ENCODE measurements at regions not wholly inside any gene's neighbourhood (a gene's known extent, or its start where the extent isn't known, plus 50 kb on each side); places are given as distances from the start of the nearest gene placed in this dataset.

DNA sequence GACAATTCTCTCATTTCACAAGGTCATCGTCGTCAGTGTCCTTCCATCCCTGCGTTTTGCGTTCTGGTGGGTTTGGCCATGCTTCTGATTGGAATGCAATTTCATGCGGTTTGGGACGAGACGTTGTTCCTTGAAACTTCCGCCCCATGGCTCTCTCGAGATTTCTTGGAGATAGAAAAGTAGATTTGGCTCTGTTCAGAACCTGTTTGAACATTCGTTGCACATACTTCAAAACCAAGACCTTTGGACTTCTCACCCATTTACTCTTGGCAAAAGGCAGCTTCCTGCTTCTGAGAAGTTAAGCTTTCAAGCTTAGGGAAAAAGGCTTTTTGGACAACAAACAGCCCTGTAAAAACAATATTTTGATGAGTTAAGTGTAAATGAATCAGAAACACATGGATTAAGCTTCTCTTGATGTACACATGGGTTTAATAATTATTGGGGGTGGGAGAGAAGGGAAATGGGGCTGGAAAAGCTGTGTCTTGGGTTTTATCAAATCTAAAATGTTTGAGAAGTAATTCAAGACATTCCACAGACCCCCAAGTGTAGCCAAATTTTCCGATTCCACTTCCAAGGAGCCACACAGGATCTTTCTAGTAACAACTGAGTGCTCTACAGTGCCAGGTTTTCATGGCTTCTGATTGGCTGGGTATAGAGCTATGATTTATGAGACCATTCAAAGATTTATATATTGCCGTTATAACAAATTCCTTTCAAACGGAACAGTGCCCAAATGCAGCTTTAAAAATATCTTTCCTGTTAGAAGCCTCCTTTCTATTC, 467.2 kb downstream of the MED13L start:
- Histone ChIP-seq H3K9me2 (ENCODE audit: low read depth, low read length) (no peaks in the 10 kb centered on the region), H3K36me3 (ENCODE audit: insufficient read depth, low read length) (no peaks in the 10 kb centered on the region), H3K79me2 (ENCODE audit: insufficient read depth, low read length) (no peaks in the 10 kb centered on the region), H3K9me3 (ENCODE audit: low read length) (no peaks in the 10 kb centered on the region), H3F3A (ENCODE audit: insufficient read depth, low read length) (no peaks in the 10 kb centered on the region), H3K4me1 (ENCODE audit: insufficient read depth, low read length, severe bottlenecking) (no peaks in the 10 kb centered on the region), H2AFZ (ENCODE audit: low read length) (no peak overlapping the region), H3K4me3 (ENCODE audit: low read depth, low read length, poor library complexity, severe bottlenecking) (no peak overlapping the region), H3K27ac (ENCODE audit: low read depth, low read length, poor library complexity, severe bottlenecking) (no peak overlapping the region), H3K4me2 (ENCODE audit: low read length) (no peak overlapping the region), H3K9ac (ENCODE audit: low read length) (no peak overlapping the region), H3K27me3 (ENCODE audit: insufficient read depth, low read length) (no peaks in the 10 kb centered on the region), H4K20me1 (ENCODE audit: insufficient read depth, low read length) (no peaks in the 10 kb centered on the region)
- TF ChIP-seq CTCF (IDR thresholded peaks at IDR 0.05; ENCODE audit: low read length) = no peak
- TF ChIP-seq EZH2 (IDR thresholded peaks at IDR 0.05; ENCODE audit: borderline replicate concordance, low read length) = no peak

DNA sequence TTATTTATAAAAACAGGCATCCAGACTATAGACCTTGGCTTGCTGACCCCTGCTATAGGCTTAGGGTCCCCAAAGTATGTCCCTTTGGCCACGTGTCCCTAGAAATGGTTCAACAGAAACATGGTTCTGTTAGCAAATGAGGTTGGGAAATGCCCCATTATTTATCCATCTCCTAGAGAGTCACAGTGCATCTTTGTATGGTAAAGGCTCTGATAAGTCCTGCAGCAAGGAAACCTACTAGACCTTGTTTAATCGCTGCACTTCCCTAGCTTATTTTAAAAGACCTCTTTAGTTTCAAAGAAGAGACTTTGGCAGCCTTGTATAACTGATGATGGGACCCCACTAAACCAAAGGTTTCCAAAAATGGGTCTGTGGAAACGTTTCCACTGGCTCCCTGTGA, 471.5 kb downstream of the MED13L start:
- Histone ChIP-seq H3K4me2 (ENCODE audit: low read length) (no peak overlapping the region), H3K4me1 (ENCODE audit: insufficient read depth, low read length, severe bottlenecking) (no peaks in the 10 kb centered on the region), H3K36me3 (ENCODE audit: insufficient read depth, low read length) (no peaks in the 10 kb centered on the region), H2AFZ (ENCODE audit: low read length) (no peak overlapping the region), H3K27ac (ENCODE audit: low read depth, low read length, poor library complexity, severe bottlenecking) (no peak overlapping the region), H4K20me1 (ENCODE audit: insufficient read depth, low read length) (no peaks in the 10 kb centered on the region), H3K9ac (ENCODE audit: low read length) (no peak overlapping the region), H3K27me3 (ENCODE audit: insufficient read depth, low read length) (no peaks in the 10 kb centered on the region), H3K9me3 (ENCODE audit: low read length) (no peaks in the 10 kb centered on the region), H3K4me3 (ENCODE audit: low read depth, low read length, poor library complexity, severe bottlenecking) (no peak overlapping the region), H3K9me2 (ENCODE audit: low read depth, low read length) (no peaks in the 10 kb centered on the region), H3K79me2 (ENCODE audit: insufficient read depth, low read length) (no peaks in the 10 kb centered on the region), H3F3A (ENCODE audit: insufficient read depth, low read length) (no peaks in the 10 kb centered on the region)
- TF ChIP-seq CTCF (IDR thresholded peaks at IDR 0.05; ENCODE audit: low read length) (no peak), EZH2 (IDR thresholded peaks at IDR 0.05; ENCODE audit: borderline replicate concordance, low read length) (no peak)

DNA sequence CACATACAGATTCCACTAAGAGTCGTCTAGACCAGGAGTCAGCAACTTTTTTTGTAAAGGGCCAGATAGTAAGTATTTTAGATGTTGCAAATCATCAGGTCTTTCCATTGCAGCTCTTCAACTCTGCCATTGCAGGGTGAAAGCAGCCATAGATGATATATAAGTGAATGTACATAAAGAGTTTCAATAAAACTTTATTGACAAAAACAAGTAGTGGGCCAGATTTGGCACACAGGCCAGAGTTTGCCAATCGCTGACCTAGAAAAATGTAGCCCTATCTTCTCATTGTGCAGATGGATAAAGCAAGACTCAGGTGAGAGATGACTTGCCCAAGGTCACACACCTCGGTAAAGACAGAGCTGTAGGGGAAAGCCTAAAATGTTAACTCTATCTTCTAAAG, 474.7 kb downstream of the MED13L start:
- no peak for TF ChIP-seq EZH2 (IDR thresholded peaks at IDR 0.05; ENCODE audit: borderline replicate concordance, low read length)
- H3K36me3 ChIP-seq (ENCODE audit: insufficient read depth, low read length) = no peaks in the 10 kb centered on the region
- no peak overlapping the region for H3K27ac ChIP-seq (ENCODE audit: low read depth, low read length, poor library complexity, severe bottlenecking)
- H3K27me3 ChIP-seq (ENCODE audit: insufficient read depth, low read length) = no peaks in the 10 kb centered on the region
- no peaks in the 10 kb centered on the region for H3F3A ChIP-seq (ENCODE audit: insufficient read depth, low read length)
- H2AFZ ChIP-seq (ENCODE audit: low read length) = no peak overlapping the region
- no peak overlapping the region for H3K4me2 ChIP-seq (ENCODE audit: low read length)
- H3K4me3 ChIP-seq (ENCODE audit: low read depth, low read length, poor library complexity, severe bottlenecking) = no peak overlapping the region
- no peaks in the 10 kb centered on the region for H3K4me1 ChIP-seq (ENCODE audit: insufficient read depth, low read length, severe bottlenecking)
- no peaks in the 10 kb centered on the region for H4K20me1 ChIP-seq (ENCODE audit: insufficient read depth, low read length)
- no peaks in the 10 kb centered on the region for H3K9me3 ChIP-seq (ENCODE audit: low read length)
- H3K9me2 ChIP-seq (ENCODE audit: low read depth, low read length) = no peaks in the 10 kb centered on the region
- H3K9ac ChIP-seq (ENCODE audit: low read length) = no peak overlapping the region
- H3K79me2 ChIP-seq (ENCODE audit: insufficient read depth, low read length) = no peaks in the 10 kb centered on the region

DNA sequence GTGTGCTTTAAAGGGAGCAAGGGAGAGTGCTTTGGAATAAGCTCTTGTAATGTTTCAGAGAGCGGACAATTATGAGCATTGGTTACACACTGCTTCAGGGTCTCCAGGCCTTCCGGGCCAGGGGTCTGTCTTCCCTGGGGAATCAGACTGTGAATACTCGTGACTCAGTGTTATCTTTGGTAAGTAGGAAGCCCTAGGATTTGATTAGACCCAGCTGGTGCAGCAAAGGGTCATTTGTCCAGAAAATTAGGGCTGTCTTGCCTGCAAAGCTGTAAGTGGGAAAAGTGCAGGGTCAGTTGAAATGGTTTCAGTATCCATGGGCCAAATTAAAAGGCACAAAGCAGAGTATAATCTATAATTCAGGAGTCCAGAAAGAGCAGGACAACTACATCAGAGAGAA, 475.6 kb downstream of the MED13L start:
- no peak overlapping the region for H2AFZ ChIP-seq (ENCODE audit: low read length)
- H3K4me2 ChIP-seq (ENCODE audit: low read length) = no peak overlapping the region
- no peaks in the 10 kb centered on the region for H4K20me1 ChIP-seq (ENCODE audit: insufficient read depth, low read length)
- no peaks in the 10 kb centered on the region for H3K27me3 ChIP-seq (ENCODE audit: insufficient read depth, low read length)
- H3K9ac ChIP-seq (ENCODE audit: low read length) = no peak overlapping the region
- no peaks in the 10 kb centered on the region for H3F3A ChIP-seq (ENCODE audit: insufficient read depth, low read length)
- no peak overlapping the region for H3K4me3 ChIP-seq (ENCODE audit: low read depth, low read length, poor library complexity, severe bottlenecking)
- H3K36me3 ChIP-seq (ENCODE audit: insufficient read depth, low read length) = no peaks in the 10 kb centered on the region
- H3K4me1 ChIP-seq (ENCODE audit: insufficient read depth, low read length, severe bottlenecking) = no peaks in the 10 kb centered on the region
- no peaks in the 10 kb centered on the region for H3K9me3 ChIP-seq (ENCODE audit: low read length)
- H3K9me2 ChIP-seq (ENCODE audit: low read depth, low read length) = no peaks in the 10 kb centered on the region
- TF ChIP-seq EZH2 (IDR thresholded peaks at IDR 0.05; ENCODE audit: borderline replicate concordance, low read length) (no peak), CTCF (IDR thresholded peaks at IDR 0.05; ENCODE audit: low read length) (no peak)
- no peaks in the 10 kb centered on the region for H3K79me2 ChIP-seq (ENCODE audit: insufficient read depth, low read length)
- H3K27ac ChIP-seq (ENCODE audit: low read depth, low read length, poor library complexity, severe bottlenecking) = no peak overlapping the region

Measured in OCI-LY1 (cell line).